ENCODE measurements at regions not wholly inside any gene's neighbourhood (a gene's known extent, or its start where the extent isn't known, plus 50 kb on each side); places are given as distances from the start of the nearest gene placed in this dataset.
"Not testable (repeated sequence)": the region's sequence is repeated elsewhere in the genome, so short reads cannot be mapped to it uniquely, and the experiment has no call there.

DNA sequence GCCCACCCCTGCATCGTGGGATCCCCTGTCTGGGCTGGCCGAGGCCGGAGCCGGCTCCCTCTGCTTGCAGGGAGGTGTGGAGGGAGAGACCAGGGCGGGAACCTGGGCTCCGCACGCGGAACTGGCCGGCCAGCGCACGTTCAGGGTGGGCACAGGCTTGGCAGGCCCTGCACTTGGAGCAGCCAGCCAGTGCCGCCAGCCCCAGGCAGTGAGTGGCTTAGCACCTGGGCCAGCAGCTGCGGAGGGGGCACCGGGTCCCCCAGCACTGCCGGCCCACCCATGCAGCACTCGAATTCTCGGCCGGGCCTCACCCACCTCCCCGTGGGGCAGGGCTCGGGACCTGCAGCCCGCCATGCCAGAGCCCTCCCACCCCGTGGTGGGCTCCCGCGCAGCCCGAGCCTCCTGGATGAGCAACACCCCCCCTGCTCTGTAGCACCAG lies 422.6 kb downstream of the AMY1C start:
- DNase-seq: no peak

DNA sequence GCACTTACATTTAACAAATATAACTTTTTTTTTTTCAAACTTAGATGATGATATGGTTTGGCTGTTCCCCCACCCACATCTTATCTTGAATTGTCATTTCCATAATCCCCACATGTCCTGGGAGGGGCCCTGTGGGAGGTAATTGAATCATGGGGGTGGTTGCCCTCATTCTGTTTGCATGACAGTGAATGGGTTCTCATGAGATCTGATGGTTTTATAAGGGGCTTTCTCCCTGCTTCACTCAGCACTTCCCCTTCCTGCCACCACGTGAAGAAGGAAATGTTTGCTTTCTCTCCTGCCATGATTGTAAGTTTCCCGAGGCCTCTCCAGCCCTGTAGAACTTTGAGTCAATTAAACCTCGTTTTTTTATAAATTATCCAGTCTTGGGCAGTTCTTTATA lies 432.6 kb downstream of the AMY1C start:
- no peak for DNase-seq

GRCh38 chr1:104189207-104189606 lies 439.5 kb downstream of the AMY1C start:
- no peak for DNase-seq

GRCh38 chr1:104190821-104191220 lies 441.1 kb downstream of the AMY1C start:
- DNase-seq: no peak

GRCh38 chr1:104195395-104195794 lies 445.7 kb downstream of the AMY1C start:
- DNase-seq: no peak

GRCh38 chr1:104196136-104196535 lies 446.4 kb downstream of the AMY1C start:
- no peak for DNase-seq

- DNase-seq: no peak
Measured at GRCh38 chr1:104197516-104197915, 447.8 kb downstream of the AMY1C start.

GRCh38 chr1:104212239-104212638 lies 462.5 kb downstream of the AMY1C start:
- no peak for DNase-seq

DNA sequence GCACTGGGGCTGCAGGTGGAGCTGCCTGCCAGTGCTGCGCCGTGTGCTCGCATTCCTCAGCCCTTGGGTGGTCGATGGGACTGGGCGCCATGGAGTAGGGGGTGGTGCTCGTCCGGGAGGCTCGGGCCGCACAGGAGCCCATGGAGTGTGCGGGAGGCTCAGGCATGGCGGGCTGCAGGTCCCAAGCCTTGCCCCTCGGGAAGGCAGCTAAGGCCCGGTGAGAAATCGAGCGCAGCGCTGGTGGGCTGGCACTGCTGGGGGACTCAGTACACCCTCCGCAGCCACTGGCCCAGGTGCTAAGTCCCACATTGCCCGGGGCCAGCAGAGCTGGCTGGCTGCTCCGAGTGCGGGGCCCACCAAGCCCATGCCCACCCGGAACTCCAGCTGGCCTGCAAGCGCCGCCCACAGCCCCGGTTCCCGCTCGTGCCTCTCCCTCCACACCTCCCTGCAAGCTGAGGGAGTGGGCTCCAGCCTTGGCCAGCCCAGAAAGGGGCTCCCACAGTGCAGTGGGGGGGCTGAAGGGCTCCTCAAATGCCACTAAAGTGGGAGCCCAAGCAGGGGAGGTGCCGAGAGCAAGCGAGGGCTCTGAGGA lies 467.8 kb downstream of the AMY1C start:
- DNase-seq: not testable (repeated sequence)

- DNase-seq: no peak
Measured at GRCh38 chr1:104229860-104230259, 480.2 kb downstream of the AMY1C start.

DNA sequence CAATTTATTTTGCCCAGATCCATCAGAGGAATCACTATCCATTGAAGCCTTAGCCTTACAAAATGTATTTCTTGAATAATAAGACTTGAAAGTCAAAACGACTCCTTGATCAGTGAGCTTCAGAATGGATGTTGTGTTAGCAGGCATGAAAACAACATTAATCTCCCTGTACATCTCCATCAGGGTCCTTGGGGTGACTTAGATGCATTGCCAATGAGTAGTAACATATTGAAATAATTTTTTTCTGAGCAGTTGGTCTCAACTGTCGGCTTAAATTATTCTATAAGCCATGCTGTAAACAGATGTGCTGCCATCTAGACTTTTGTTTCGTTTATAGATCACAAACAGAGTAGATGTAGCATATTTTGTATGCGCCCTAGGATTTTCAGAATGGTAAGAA lies 482.0 kb downstream of the AMY1C start:
- DNase-seq: no peak

DNA sequence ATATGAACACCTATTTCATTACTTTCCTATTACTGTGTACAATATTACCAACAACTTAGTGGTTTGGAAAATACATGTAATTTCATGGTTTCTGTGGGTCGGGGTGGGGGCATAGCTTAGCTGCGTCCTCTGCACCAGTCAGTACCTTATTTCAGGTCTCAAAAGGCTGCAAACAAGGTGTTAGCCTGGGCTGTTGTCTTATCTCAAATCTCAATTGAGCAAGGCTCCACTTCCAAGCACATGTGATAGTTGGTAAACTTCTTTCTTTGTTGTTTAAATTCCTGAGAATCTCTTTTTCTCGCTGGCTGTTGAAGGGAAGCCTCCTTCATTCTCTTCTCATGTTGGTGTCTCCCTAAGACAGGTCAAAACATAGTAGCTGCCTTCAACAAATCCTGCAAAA lies 485.4 kb downstream of the AMY1C start:
- no peak for DNase-seq

DNA sequence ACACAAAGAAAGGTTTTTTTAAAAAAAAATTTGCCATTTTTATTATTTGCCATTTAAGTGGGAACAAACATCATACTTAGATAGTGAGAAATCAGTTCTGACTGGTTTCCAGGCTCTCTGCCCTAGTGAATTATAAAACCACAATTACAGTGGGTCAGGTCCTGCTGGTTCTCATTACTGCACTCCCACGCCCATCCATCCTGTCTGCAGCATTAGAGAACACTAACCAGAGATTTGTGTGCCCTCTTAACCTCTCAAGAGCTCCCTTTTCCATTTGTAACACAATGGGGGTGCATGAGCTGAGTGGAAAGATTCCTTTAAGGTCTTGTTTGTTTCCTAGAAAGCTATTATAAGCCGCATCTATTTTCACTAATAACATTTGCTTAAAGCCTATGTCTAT lies 489.3 kb downstream of the AMY1C start:
- DNase-seq: no peak

DNA sequence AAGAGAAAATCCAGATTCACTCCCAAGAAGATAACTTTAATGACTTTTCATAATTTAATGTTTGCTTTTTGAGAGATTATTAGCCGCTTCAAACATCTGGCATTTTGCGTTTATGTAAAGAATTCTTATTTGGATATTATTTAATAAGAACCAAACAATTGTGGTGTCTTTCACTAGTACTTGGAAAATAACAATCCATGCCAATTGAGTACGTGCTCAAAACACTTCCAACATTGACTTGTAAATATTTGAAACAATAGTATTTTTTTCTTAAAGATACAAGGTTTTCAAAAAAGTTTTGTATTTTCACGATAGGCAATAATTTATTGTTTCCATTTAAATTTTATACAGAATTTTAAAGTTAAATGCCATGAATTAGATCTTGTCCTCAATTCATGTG lies 498.7 kb downstream of the AMY1C start:
- no peak for DNase-seq

DNA sequence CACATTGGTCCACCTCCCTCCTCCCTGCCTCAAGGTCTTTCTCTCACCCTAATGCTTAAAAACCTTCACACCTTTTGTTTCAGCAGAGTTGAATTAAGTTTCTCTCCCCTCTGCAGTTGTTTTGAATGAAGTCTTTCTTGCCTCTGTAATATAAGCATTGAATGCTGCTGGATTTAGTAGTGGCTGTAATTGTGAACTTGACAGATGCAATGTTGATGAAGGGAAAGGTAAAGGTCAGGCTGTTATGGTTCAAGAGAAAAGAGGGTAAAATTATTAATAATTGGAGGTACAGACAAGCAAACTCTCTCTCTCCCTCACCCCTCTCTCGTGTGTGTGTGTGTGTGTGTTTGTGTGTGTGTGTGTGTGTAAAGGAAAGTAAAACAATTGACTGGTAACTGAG lies 509.8 kb downstream of the AMY1C start:
- DNase-seq: no peak

DNA sequence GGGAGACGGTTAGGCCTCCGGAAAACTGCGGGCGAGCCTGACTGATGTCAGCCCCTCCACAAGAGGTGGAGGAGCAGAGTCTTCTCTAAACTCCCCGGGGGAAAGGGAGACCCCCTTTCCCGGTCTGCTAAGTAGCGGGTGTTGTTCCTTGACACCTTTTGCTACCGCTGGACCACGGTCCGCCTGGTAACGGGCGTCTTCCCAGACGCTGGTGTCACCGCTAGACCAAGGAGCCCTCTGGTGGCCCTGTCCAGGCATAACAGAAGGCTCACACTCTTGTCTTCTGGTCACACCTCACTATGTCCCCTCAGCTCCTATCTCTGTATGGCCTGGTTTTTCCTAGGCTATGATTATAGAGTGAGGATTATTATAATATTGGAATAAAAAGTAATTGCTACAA lies 513.4 kb downstream of the AMY1C start:
- not testable (repeated sequence) for DNase-seq

GRCh38 chr1:104264521-104264920 lies 514.8 kb downstream of the AMY1C start:
- no peak for DNase-seq

DNA sequence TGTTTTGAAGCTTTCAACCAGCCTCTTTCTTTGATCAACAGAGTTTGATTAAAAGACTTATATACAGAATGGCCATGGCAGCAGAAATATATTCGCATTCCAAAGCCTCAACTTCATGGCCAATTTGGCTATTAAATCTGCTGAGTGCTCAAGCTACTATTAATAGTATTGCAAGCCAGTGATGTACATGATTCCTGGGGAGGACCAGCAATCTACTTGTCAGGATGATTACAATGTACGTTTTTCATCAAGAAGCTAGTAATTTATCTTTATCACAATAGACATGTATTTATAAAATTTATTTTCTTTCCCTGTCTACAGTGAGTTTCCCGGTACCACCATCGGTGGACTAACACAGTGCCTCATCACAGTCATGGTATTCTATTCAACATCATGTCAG lies 515.5 kb downstream of the AMY1C start:
- no peak for DNase-seq

GRCh38 chr1:104266612-104267011 lies 516.9 kb downstream of the AMY1C start:
- DNase-seq: no peak

DNA sequence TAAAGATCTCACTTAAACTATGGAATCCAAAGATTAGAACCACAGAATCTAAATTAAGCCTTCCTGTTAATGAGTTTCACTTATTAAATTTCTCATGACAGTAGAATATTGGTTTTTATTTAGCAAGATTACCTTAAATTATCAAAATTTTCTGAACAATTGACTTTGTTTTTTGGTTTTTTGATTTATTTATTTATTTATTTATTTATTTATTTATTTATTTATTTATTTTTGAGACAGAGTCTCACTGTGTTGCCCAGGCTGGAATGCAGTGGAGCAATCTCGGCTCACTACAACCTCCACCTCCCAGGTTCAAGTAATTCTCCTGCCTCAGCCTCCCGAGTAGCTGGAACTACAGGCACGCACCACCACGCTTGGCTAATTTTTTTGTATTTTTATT lies 538.6 kb downstream of the AMY1C start:
- DNase-seq: not testable (repeated sequence)

DNA sequence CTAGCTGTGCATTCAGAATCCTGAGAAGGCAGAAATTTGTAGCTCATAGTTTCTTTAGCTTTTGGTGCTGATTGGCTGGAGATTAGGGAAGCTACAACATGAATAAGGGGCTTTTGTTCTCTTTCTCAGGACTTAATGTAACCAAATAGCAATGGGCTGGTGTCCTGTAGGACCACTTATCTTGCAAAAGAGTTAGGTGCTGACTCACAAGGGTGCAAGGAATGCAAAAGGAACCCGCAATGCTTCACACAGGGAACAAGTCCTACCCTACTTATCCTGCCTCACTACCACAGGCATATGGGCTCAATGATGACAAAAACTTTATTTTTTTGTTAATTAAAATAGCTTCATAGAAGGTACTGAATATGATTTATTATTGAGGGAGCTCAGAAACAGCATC lies 541.5 kb downstream of the AMY1C start:
- DNase-seq: no peak

- no peak for DNase-seq
Measured at GRCh38 chr1:104294259-104294658, 544.6 kb downstream of the AMY1C start.

- no peak for DNase-seq
Measured at GRCh38 chr1:104295511-104295910, 545.8 kb downstream of the AMY1C start.

DNA sequence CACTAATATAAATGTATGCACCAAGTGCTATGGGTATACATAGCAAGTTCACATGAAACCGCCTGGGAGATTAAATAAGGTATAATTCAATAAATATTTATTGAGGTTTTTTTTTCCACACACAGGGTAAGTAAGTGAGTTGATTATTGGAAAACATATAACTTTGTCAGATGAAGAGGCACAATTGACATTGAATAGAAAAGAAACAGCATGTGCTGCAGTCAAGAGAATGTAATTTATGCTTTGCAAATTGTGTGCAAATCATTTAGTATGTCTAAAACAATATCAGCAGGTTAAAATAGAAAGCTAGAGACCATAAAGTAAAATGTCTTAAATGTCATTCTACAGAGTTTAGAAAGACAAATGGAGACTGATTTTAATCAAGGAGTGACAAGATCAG lies 560.0 kb downstream of the AMY1C start:
- DNase-seq: no peak

GRCh38 chr1:104315823-104316222 lies 566.1 kb downstream of the AMY1C start:
- DNase-seq: no peak
